ENCODE measurements at regions not wholly inside any gene's neighbourhood (a gene's known extent, or its start where the extent isn't known, plus 50 kb on each side); places are given as distances from the start of the nearest gene placed in this dataset.

DNA sequence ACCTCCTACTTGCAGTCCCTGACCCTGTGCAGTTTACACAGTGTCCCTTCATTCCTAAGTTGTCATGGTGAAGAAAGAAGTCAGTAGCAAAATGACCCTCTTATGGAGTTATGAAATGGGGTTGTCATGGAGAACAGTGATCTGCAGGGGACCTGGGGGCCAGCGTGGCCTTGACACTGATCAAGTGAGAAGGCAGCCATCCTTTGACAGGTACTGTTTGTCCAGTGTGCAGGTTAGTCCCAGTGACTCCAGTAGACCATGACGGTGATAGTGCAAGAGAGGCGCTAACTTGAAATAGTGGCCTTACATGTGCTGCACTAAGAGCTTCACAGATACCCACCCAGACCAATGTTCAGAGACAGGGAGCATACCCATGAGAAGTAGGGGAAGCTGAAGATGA lies 87.9 kb downstream of the IL12A start:
- no peak for DNase-seq (ENCODE audit: low spot score)
- in situ Hi-C loops (cut with MboI; ENCODE audit: low pct_unique_long_range_greater_than_20kb, low sequenced_read_pairs, unreplicated experiment): no loop called here
- TF ChIP-seq CTCF (IDR thresholded peaks at IDR 0.05; ENCODE audit: extremely low read depth, insufficient read depth, missing control alignments): no peak

- no peak for TF ChIP-seq CTCF (IDR thresholded peaks at IDR 0.05; ENCODE audit: extremely low read depth, insufficient read depth, missing control alignments)
- in situ Hi-C loops (cut with MboI; ENCODE audit: low pct_unique_long_range_greater_than_20kb, low sequenced_read_pairs, unreplicated experiment): no loop called here
- DNase-seq (ENCODE audit: low spot score): no peak
These were observed 89.9 kb downstream of the IL12A start for GRCh38 chr3:160078533-160078932.

DNA sequence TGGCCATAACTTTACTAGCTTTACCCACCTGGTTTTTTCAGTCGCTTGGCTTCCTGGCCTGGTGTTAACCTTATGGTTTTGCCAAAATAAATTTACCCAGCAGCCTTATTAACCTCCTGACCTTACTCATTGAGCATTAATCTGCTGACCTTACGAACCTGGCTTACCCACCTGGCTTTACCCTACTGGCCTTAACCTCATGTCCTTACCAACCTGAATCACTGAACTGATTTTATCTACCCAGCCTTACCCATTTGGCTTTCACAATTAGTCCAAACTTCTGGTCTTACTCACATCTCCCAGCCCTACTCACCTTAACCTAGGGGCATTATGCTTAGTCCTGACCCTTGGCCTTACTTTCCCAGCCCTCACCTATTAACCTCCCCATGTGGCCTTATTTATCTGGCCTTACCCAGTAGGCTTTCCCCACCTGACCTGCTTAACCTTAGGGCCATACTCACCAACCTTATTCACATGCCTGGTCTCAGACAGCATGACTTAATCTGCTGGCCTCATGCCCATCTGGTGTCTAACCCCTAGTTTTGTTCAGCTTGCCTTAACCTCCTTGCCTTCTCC lies 93.4 kb downstream of the IL12A start:
- no peak for DNase-seq (ENCODE audit: low spot score)
- TF ChIP-seq CTCF (IDR thresholded peaks at IDR 0.05; ENCODE audit: extremely low read depth, insufficient read depth, missing control alignments): no peak
- in situ Hi-C loops (cut with MboI; ENCODE audit: low pct_unique_long_range_greater_than_20kb, low sequenced_read_pairs, unreplicated experiment): no loop called here

DNA sequence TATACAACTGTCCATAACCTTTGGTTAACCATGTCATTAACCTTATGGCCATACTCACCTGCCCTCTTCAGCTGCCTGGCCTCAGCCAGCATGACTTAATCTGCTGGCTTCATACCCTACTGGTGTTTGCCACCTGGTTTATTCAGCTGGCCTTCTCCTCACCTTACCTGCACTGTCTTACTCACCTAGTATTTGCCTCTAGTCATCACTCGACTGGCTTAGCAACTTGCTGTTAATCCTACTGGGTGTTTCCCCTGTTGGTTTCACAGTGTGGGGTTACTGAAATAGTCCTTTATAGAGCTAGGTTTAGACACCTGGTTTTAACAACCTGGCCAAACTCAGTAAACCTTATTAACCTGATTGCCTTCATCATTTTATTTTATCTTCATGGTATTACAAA lies 96.4 kb downstream of the IL12A start:
- in situ Hi-C loops (cut with MboI; ENCODE audit: low pct_unique_long_range_greater_than_20kb, low sequenced_read_pairs, unreplicated experiment): no loop called here
- DNase-seq (ENCODE audit: low spot score): no peak
- no peak for TF ChIP-seq CTCF (IDR thresholded peaks at IDR 0.05; ENCODE audit: extremely low read depth, insufficient read depth, missing control alignments)

- in situ Hi-C loops (cut with MboI; ENCODE audit: low pct_unique_long_range_greater_than_20kb, low sequenced_read_pairs, unreplicated experiment): no loop called here
- no peak for DNase-seq (ENCODE audit: low spot score)
- no peak for TF ChIP-seq CTCF (IDR thresholded peaks at IDR 0.05; ENCODE audit: extremely low read depth, insufficient read depth, missing control alignments)
These were observed 100.0 kb downstream of the IL12A start for GRCh38 chr3:160088492-160089137.

DNA sequence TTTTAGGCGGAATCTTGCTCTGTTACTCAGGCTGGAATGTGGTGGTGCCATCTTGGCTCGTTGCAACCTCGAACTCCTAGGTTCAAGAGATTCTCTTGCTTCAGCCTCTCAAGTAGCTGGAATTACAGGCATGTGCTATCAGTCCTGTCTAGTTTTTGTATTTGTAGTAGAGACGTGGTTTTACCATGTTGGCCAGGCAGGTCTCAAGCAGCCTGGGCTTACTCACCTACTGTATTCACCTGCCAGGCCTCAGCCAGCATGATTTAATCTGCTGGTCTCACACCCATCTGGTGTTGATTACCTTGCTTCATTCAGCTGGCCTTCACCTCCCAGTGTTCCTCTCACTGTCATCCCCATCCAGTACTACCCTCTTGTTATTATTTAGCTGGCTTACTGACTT lies 102.0 kb downstream of the IL12A start:
- no peak for DNase-seq (ENCODE audit: low spot score)
- in situ Hi-C loops (cut with MboI; ENCODE audit: low pct_unique_long_range_greater_than_20kb, low sequenced_read_pairs, unreplicated experiment): no loop called here

More for the DNA sequence above, 102.0 kb downstream of the IL12A start:
- TF ChIP-seq CTCF (IDR thresholded peaks at IDR 0.05; ENCODE audit: extremely low read depth, insufficient read depth, missing control alignments): no peak
